ENCODE measurements at regions not wholly inside any gene's neighbourhood (a gene's known extent, or its start where the extent isn't known, plus 50 kb on each side); places are given as distances from the start of the nearest gene placed in this dataset.

DNA sequence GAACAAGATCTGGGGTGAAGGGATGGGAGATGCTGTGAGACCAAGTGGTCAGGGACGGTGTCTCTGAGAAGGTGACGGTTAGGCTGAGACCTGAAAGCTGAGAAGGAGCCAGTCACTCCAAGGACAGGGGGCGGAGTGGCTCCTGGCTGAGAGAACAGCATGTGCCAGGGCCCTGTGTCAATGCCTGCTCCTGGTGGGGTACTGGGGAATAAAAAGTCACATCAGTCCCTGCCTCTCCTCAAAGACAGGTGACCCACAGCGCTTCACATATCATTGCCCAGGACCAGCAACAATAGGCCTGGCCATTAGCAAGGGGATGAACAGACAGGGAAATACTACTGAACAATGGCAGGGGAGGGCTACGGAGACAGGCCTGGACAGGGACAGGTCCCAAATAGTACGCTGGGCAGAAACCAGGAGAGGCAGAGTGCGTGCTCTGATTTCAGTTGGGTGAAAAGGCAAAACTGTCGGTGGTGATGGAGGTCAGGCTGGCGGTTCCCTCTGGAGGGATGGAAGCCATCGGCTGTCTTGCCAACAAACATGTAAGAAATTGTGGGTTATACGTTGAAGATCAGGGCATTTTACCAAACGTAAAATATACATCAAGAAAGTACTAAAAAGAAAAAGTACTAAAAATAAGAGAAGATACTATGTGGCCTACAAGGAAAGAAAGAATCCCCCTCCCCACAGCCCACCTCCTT, 64.3 kb downstream of the C9orf50 start:
- H3K4me2 ChIP-seq (ENCODE audit: low read length): no peak overlapping the region
- no peaks in the 10 kb centered on the region for H3K27me3 ChIP-seq (ENCODE audit: control insufficient read depth, low read length)
- H3K36me3 ChIP-seq (ENCODE audit: control insufficient read depth, low read length): no peaks in the 10 kb centered on the region
- no peak overlapping the region for H3K27ac ChIP-seq (ENCODE audit: low read depth, low read length)
- no peaks in the 10 kb centered on the region for H3K79me2 ChIP-seq (ENCODE audit: control insufficient read depth, low read length)
- H4K20me1 ChIP-seq (ENCODE audit: control insufficient read depth, insufficient read depth, low read depth, low read length): no peaks in the 10 kb centered on the region
- no peaks in the 10 kb centered on the region for H3F3A ChIP-seq (ENCODE audit: control insufficient read depth, insufficient read depth)
- H3K4me3 ChIP-seq (ENCODE audit: low read length): no peak overlapping the region
- H3K4me1 ChIP-seq (ENCODE audit: control insufficient read depth, low read length): no peaks in the 10 kb centered on the region
- H3K9me2 ChIP-seq (replicated peaks; ENCODE audit: control insufficient read depth, low read length): no peaks in the 10 kb centered on the region
- TF ChIP-seq EZH2phosphoT487 (IDR thresholded peaks at IDR 0.05; ENCODE audit: borderline replicate concordance, low read length): no peak
- TF ChIP-seq, protein P1, sequence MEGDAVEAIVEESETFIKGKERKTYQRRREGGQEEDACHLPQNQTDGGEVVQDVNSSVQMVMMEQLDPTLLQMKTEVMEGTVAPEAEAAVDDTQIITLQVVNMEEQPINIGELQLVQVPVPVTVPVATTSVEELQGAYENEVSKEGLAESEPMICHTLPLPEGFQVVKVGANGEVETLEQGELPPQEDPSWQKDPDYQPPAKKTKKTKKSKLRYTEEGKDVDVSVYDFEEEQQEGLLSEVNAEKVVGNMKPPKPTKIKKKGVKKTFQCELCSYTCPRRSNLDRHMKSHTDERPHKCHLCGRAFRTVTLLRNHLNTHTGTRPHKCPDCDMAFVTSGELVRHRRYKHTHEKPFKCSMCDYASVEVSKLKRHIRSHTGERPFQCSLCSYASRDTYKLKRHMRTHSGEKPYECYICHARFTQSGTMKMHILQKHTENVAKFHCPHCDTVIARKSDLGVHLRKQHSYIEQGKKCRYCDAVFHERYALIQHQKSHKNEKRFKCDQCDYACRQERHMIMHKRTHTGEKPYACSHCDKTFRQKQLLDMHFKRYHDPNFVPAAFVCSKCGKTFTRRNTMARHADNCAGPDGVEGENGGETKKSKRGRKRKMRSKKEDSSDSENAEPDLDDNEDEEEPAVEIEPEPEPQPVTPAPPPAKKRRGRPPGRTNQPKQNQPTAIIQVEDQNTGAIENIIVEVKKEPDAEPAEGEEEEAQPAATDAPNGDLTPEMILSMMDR (IDR thresholded peaks at IDR 0.05; ENCODE audit: low read depth, low read length, poor library complexity, severe bottlenecking): no peak
- H3K9me3 ChIP-seq (ENCODE audit: control insufficient read depth, insufficient read depth, low read length): no peaks in the 10 kb centered on the region

DNA sequence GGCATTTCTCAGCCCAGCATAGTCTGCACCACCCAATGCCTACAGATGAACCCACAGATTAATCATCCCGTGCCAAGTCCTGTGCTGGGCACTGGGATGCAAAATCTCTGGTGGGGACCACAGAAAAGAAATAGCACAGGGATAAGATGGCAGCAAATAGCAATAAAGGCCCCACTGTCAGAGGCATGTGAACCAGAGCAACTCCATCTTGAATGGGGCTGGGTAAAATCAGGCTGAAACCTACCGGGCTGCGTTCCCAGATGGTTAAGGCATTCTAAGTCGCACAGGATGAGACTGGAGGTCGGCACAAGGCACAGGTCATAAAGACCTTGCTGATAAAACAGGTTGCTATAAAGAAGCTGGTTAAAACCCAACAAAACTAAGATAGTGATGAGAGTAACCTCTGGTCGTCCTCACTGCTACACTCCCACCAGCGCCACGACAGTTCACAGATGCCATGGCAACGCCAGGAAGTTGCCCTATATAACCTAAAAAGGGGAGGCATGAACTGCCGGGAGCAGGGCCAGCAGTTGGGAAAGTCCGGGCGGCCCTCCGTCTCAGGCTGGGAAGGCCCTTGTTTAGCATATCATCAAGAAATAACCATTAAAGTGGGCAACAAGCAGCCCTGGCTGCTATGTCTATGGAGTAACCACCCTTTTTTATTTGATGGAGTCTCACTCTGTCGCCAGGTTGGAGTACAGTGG, 65.2 kb downstream of the C9orf50 start:
- no peaks in the 10 kb centered on the region for H3K9me2 ChIP-seq (replicated peaks; ENCODE audit: control insufficient read depth, low read length)
- no peak overlapping the region for H3K27ac ChIP-seq (ENCODE audit: low read depth, low read length)
- H3K4me3 ChIP-seq (ENCODE audit: low read length): no peak overlapping the region
- H3F3A ChIP-seq (ENCODE audit: control insufficient read depth, insufficient read depth): no peaks in the 10 kb centered on the region
- no peaks in the 10 kb centered on the region for H4K20me1 ChIP-seq (ENCODE audit: control insufficient read depth, insufficient read depth, low read depth, low read length)
- no peaks in the 10 kb centered on the region for H3K27me3 ChIP-seq (ENCODE audit: control insufficient read depth, low read length)
- H3K4me1 ChIP-seq (ENCODE audit: control insufficient read depth, low read length): no peaks in the 10 kb centered on the region
- no peaks in the 10 kb centered on the region for H3K36me3 ChIP-seq (ENCODE audit: control insufficient read depth, low read length)
- no peak overlapping the region for H3K4me2 ChIP-seq (ENCODE audit: low read length)
- no peak for TF ChIP-seq EZH2phosphoT487 (IDR thresholded peaks at IDR 0.05; ENCODE audit: borderline replicate concordance, low read length)
- TF ChIP-seq, protein P1 (IDR thresholded peaks at IDR 0.05; ENCODE audit: low read depth, low read length, poor library complexity, severe bottlenecking): no peak
- H3K79me2 ChIP-seq (ENCODE audit: control insufficient read depth, low read length): no peaks in the 10 kb centered on the region
- H3K9me3 ChIP-seq (ENCODE audit: control insufficient read depth, insufficient read depth, low read length): no peaks in the 10 kb centered on the region

DNA sequence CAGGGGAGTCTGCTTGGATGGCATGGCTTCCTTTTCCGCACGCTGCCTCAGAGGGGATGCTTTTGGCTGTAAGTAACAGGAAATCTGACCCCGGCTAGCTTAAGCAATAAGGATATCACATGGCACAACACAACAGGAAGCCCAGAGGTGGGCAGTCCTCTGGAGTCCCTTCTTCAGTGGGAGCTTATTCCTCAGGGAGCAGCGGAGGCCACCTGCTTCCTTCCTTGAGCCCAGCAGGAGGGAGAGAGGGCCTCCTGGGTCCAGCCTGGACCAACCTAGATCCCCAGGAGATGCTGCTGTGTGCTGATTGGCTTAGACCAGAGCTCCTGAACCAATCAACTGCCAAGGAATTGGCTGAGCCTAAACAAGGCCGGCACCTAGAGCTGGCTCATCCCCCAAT, 66.3 kb downstream of the C9orf50 start:
- Histone ChIP-seq H3K9me2 (replicated peaks; ENCODE audit: control insufficient read depth, low read length) (no peaks in the 10 kb centered on the region), H3F3A (ENCODE audit: control insufficient read depth, insufficient read depth) (no peaks in the 10 kb centered on the region), H3K79me2 (ENCODE audit: control insufficient read depth, low read length) (no peaks in the 10 kb centered on the region), H3K9me3 (ENCODE audit: control insufficient read depth, insufficient read depth, low read length) (no peaks in the 10 kb centered on the region), H3K4me3 (ENCODE audit: low read length) (no peak overlapping the region), H4K20me1 (ENCODE audit: control insufficient read depth, insufficient read depth, low read depth, low read length) (no peaks in the 10 kb centered on the region), H3K27me3 (ENCODE audit: control insufficient read depth, low read length) (no peaks in the 10 kb centered on the region), H3K27ac (ENCODE audit: low read depth, low read length) (no peak overlapping the region), H3K4me2 (ENCODE audit: low read length) (no peak overlapping the region), H3K36me3 (ENCODE audit: control insufficient read depth, low read length) (no peaks in the 10 kb centered on the region), H3K4me1 (ENCODE audit: control insufficient read depth, low read length) (no peaks in the 10 kb centered on the region)
- no peak for TF ChIP-seq EZH2phosphoT487 (IDR thresholded peaks at IDR 0.05; ENCODE audit: borderline replicate concordance, low read length)
- TF ChIP-seq, protein P1 (IDR thresholded peaks at IDR 0.05; ENCODE audit: low read depth, low read length, poor library complexity, severe bottlenecking): no peak

Data from DOHH2 (cell line).